H1 (cell line): ENCODE measurements at regions not wholly inside any gene's neighbourhood (a gene's known extent, or its start where the extent isn't known, plus 50 kb on each side); places are given as distances from the start of the nearest gene placed in this dataset.
"Not testable (repeated sequence)": the region's sequence is repeated elsewhere in the genome, so short reads cannot be mapped to it uniquely, and the experiment has no call there.

Experiments used
- CTCF ChIA-PET: fragments of 300-600 bp; sonication (Branson Sonifier 250); formaldehyde crosslinking; loops from one replicate; lab custom pipeline; 2021; ENCODE audit not compliant: partially characterized antibody; lab: Charles Lee
- POLR2A ChIA-PET: fragments of 300-600 bp; sonication (Branson Sonifier 250); formaldehyde crosslinking; loops from one replicate; lab custom pipeline; 2021; ENCODE audit warnings: inconsistent platforms; ENCODE audit not compliant: partially characterized antibody; lab: Charles Lee
- DNase-seq, 2 experiments: peaks; one replicate each; pipeline versions ENCODE4 v3.0.0 to v3.0.0-alpha.2; 2010 to 2022; ENCODE audit warnings: low spot score in 2 of 2, low read depth in 1 of 2, mixed read lengths in 1 of 2
- FAIRE-seq: peaks from 2 replicates; lab custom pipeline; 2011; peaks lifted over from hg19 to GRCh38; lab: Jason Lieb, UNC
- H2AFZ ChIP-seq: 2 replicates; pipeline ENCODE4 v1.8.1; 2012; ENCODE audit warnings: low read length, inconsistent platforms
- H2AK5ac ChIP-seq: 2 replicates; pipeline ENCODE4 v1.6.1; 2013; ENCODE audit warnings: low read depth, low read length
- H2BK120ac ChIP-seq: replicated peaks from 2 replicates; pipeline ENCODE3; 2013; ENCODE audit warnings: low read depth, low read length, inconsistent platforms
- H2BK12ac ChIP-seq: 2 replicates; pipeline ENCODE4 v1.6.1; 2013; ENCODE audit warnings: low read depth, low read length
- H2BK15ac ChIP-seq: 2 replicates; pipeline ENCODE4 v1.6.1; 2013; ENCODE audit warnings: low read length
- H2BK20ac ChIP-seq: 2 replicates; pipeline ENCODE4 v1.6.1; 2013; ENCODE audit warnings: low read length
- H2BK5ac ChIP-seq: 2 replicates; pipeline ENCODE4 v1.6.1; 2013; ENCODE audit warnings: low read depth, low read length
- H3K14ac ChIP-seq: 2 replicates; pipeline ENCODE4 v1.6.1; 2013; ENCODE audit warnings: inconsistent platforms; ENCODE audit not compliant: insufficient read length
- H3K18ac ChIP-seq: 2 replicates; pipeline ENCODE4 v1.6.1; 2013; ENCODE audit warnings: low read length; ENCODE audit errors: extremely low read depth
- H3K23ac ChIP-seq: 2 replicates; pipeline ENCODE4 v1.6.1; 2013; ENCODE audit warnings: inconsistent platforms; ENCODE audit not compliant: insufficient read length
- H3K23me2 ChIP-seq: 2 replicates; pipeline ENCODE4 v1.6.1; 2013; ENCODE audit warnings: low read depth, low read length
- H3K27ac ChIP-seq: 2 replicates; pipeline ENCODE4 v1.6.1; 2011; ENCODE audit warnings: low read depth, low read length, inconsistent platforms
- H3K27me3 ChIP-seq, 4 experiments: replicated peaks in 1 of 4; 1 replicate in 1 of 4; 2 replicates in 3 of 4; pipeline versions ENCODE4 v1.6.1 to v1.8.1; 2011 to 2013; ENCODE audit warnings: low read length in 3 of 4, mild to moderate bottlenecking in 3 of 4, inconsistent platforms in 2 of 4, mixed read lengths in 2 of 4, moderate library complexity in 1 of 4; ENCODE audit not compliant: control insufficient read depth in 3 of 4, insufficient read depth in 3 of 4; ENCODE audit errors: extremely low read depth in 1 of 4
- H3K36me3 ChIP-seq, 4 experiments: 2 replicates each; pipeline versions ENCODE4 v1.6.1 to v1.8.1; 2011 to 2013; ENCODE audit warnings: mild to moderate bottlenecking in 4 of 4, low read length in 3 of 4, moderate library complexity in 2 of 4, control low read depth in 1 of 4, inconsistent platforms in 1 of 4; ENCODE audit not compliant: insufficient read depth in 4 of 4, control insufficient read depth in 2 of 4
- H3K4ac ChIP-seq: replicated peaks from 2 replicates; pipeline ENCODE3; 2013; ENCODE audit warnings: low read length, low read depth, mixed read lengths, inconsistent platforms; ENCODE audit not compliant: insufficient read length
- H3K4me1 ChIP-seq, 4 experiments: replicated peaks in 1 of 4; 1 replicate in 1 of 4; 2 replicates in 3 of 4; pipeline versions ENCODE4 v1.6.1 to v1.8.1; 2011 to 2013; ENCODE audit warnings: low read length in 3 of 4, inconsistent platforms in 2 of 4, mixed read lengths in 1 of 4; ENCODE audit not compliant: insufficient read depth in 4 of 4, control insufficient read depth in 3 of 4
- H3K4me2 ChIP-seq, 2 experiments: 2 replicates each; pipeline versions ENCODE4 v1.6.1 to v1.8.1; 2011 to 2013; ENCODE audit warnings: low read depth in 2 of 2, low read length in 2 of 2, control low read depth in 1 of 2, inconsistent platforms in 1 of 2, mild to moderate bottlenecking in 1 of 2; ENCODE audit not compliant: insufficient read depth in 1 of 2
- H3K4me3 ChIP-seq, 4 experiments: fragments of 200-600, 300-600 bp in 1 of 4; sonication (generic), shearing (Covaris generic), sonication (Bioruptor Twin) in 1 of 4; 2 replicates each; pipeline versions ENCODE4 v1.5.1 to v1.8.1; 2011 to 2016; ENCODE audit warnings: low read length in 4 of 4, low read depth in 3 of 4, control low read depth in 2 of 4, inconsistent platforms in 2 of 4, mild to moderate bottlenecking in 2 of 4, mixed read lengths in 1 of 4, moderate library complexity in 1 of 4; ENCODE audit not compliant: insufficient read depth in 2 of 4; ENCODE audit errors: extremely low read depth in 1 of 4
- H3K56ac ChIP-seq: replicated peaks from 2 replicates; pipeline ENCODE3; 2013; ENCODE audit warnings: low read depth, mild to moderate bottlenecking, mixed read lengths, low read length, inconsistent platforms; ENCODE audit not compliant: insufficient read length
- H3K79me1 ChIP-seq: 2 replicates; pipeline ENCODE4 v1.6.1; 2013; ENCODE audit warnings: low read depth, low read length, control low read depth
- H3K79me2 ChIP-seq, 2 experiments: 2 replicates each; pipeline versions ENCODE4 v1.6.1 to v1.8.1; 2012 to 2013; ENCODE audit warnings: low read length in 2 of 2, mild to moderate bottlenecking in 2 of 2, inconsistent platforms in 1 of 2; ENCODE audit not compliant: insufficient read depth in 2 of 2, control insufficient read depth in 1 of 2
- H3K9ac ChIP-seq, 4 experiments: replicated peaks in 1 of 4; 1 replicate in 1 of 4; 2 replicates in 3 of 4; pipeline versions ENCODE4 v1.6.1 to v1.8.1; 2011 to 2013; ENCODE audit warnings: low read depth in 3 of 4, low read length in 3 of 4, control low read depth in 2 of 4, mild to moderate bottlenecking in 2 of 4, moderate library complexity in 2 of 4, inconsistent platforms in 1 of 4; ENCODE audit errors: extremely low read depth in 1 of 4
- H3K9me3 ChIP-seq, 2 experiments: 2 replicates each; pipeline versions ENCODE4 v1.6.1 to v1.8.1; 2012 to 2013; ENCODE audit warnings: mild to moderate bottlenecking in 2 of 2, moderate library complexity in 2 of 2, control low read depth in 1 of 2, inconsistent platforms in 1 of 2, low read depth in 1 of 2, low read length in 1 of 2, mixed read lengths in 1 of 2; ENCODE audit not compliant: insufficient read depth in 2 of 2
- H4K20me1 ChIP-seq, 2 experiments: replicated peaks in 1 of 2; 2 replicates each; pipeline versions ENCODE3 to v1.8.1; 2011 to 2013; ENCODE audit warnings: inconsistent platforms in 2 of 2, low read length in 2 of 2, mild to moderate bottlenecking in 1 of 2; ENCODE audit not compliant: insufficient read depth in 2 of 2, control insufficient read depth in 1 of 2
- H4K5ac ChIP-seq: 2 replicates; pipeline ENCODE4 v1.6.1; 2013; ENCODE audit warnings: low read length, low read depth, mixed read lengths, inconsistent platforms; ENCODE audit not compliant: insufficient read length
- H4K8ac ChIP-seq: 2 replicates; pipeline ENCODE4 v1.8.0; 2013; ENCODE audit warnings: mild to moderate bottlenecking, moderate library complexity, low read length, inconsistent platforms; ENCODE audit not compliant: insufficient read depth; ENCODE audit errors: extremely low read depth
- H4K91ac ChIP-seq: replicated peaks from 2 replicates; pipeline ENCODE3; 2013; ENCODE audit warnings: low read length, mixed read lengths, inconsistent platforms; ENCODE audit not compliant: insufficient read length
- WGBS, 2 experiments: shearing (Covaris generic) in 1 of 2; methylation state at CpG; one replicate each; pipeline versions ENCODE4 v1.1.6 to v1.1.7; 2013 to 2015; ENCODE audit warnings: low lambda C conversion rate in 2 of 2, mixed read lengths in 2 of 2, inconsistent platforms in 1 of 2, low coverage in 1 of 2, missing lambda C conversion rate in 1 of 2; ENCODE audit not compliant: insufficient replicate concordance in 2 of 2, insufficient coverage in 1 of 2, insufficient read length in 1 of 2; ENCODE audit errors: extremely low coverage in 1 of 2, missing lambda C conversion rate in 1 of 2; 5-methylcytosine and 5-hydroxymethylcytosine counted together

DNA sequence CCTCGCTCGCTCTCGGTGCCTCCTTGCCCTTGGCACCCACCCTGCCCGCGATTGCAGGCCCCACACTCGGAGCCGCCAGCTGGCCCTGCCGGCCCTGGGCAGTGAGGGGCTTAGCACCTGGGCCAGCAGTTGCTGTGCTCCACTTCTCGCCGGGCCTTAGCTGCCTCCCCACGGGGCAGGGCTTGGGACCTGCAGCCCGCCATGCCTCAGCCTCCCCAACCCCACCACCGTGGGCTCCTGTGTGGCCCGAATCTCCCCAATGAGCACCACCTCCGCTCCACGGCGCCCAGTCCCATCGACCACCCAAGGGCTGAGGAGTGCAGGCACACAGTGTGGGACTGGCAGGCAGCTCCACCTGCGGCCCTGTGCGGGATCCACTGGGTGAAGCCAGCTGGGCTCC, 479.1 kb downstream of the MMUT start:
- H4K91ac ChIP-seq, FAIRE-seq, H3K27ac ChIP-seq, H4K8ac ChIP-seq, H3K36me3 ChIP-seq, H4K5ac ChIP-seq, H3K4me2 ChIP-seq, H2AK5ac ChIP-seq, H3K79me2 ChIP-seq, H2BK20ac ChIP-seq, H3K9ac ChIP-seq, H3K18ac ChIP-seq, POLR2A ChIA-PET, H3K23ac ChIP-seq, H3K4ac ChIP-seq, H2BK120ac ChIP-seq, H2BK5ac ChIP-seq, H2AFZ ChIP-seq, H3K4me1 ChIP-seq, CTCF ChIA-PET, H2BK15ac ChIP-seq, H3K23me2 ChIP-seq, H3K27me3 ChIP-seq, H2BK12ac ChIP-seq, DNase-seq, H3K4me3 ChIP-seq, H3K56ac ChIP-seq, H4K20me1 ChIP-seq, H3K14ac ChIP-seq, H3K79me1 ChIP-seq: not testable (repeated sequence)
- H3K9me3 ChIP-seq: peaks cover 3 to 11% of the 10 kb centered on the region in 2 experiments; a peak in 2 of 4 replicates
- whole genome bisulfite sequencing, 2 experiments: 92% methylated on average over 13 of the region's 20 CpGs; no CpG with 5 or more reads in 1 of the 2 experiments
